NCI-H460 (cell line): ENCODE measurements at regions not wholly inside any gene's neighbourhood (a gene's known extent, or its start where the extent isn't known, plus 50 kb on each side); places are given as distances from the start of the nearest gene placed in this dataset.
"Not testable (repeated sequence)": the region's sequence is repeated elsewhere in the genome, so short reads cannot be mapped to it uniquely, and the experiment has no call there.

ENCODE experiments used
- DNase-seq: peaks from one replicate; pipeline ENCODE4 v3.0.0-alpha.2; 2016; ENCODE audit warnings: low read depth; ENCODE audit errors: extremely low read depth

GRCh38 chr11:86749821-86750401, 50.4 kb upstream of the PRSS23 start:
- DNase-seq: no peak

GRCh38 chr11:86749376-86749775, 51.0 kb upstream of the PRSS23 start:
- DNase-seq: no peak

- DNase-seq: no peak
These were observed 52.0 kb upstream of the PRSS23 start for GRCh38 chr11:86748296-86748695.

- DNase-seq: no peak
These were observed 52.5 kb upstream of the PRSS23 start for GRCh38 chr11:86747801-86748200.

DNA sequence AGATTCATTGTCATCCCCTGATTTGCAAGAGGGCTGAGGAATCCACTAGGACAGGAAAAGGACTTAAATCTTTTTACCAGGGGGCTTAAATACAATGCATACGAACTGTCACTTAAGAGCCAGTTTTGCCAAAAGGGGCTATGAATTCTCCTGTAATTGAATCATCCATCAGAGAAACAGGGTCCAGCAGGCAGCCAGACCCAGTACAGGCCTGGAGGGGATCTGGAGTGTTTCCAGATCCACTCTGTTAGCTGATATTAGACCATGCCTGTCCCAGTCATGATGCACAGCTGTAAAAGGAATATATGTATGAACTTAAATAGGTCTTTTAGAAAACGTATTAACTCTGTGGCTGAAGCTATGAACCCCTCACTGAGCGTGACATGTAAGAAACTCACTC, 53.8 kb upstream of the PRSS23 start:
- DNase-seq: no peak

- DNase-seq: no peak
These were observed 54.8 kb upstream of the PRSS23 start for GRCh38 chr11:86745571-86745970.

GRCh38 chr11:86743223-86744118, 56.9 kb upstream of the PRSS23 start:
- DNase-seq: peak; percentile 95

- DNase-seq: peak; percentile 64
These were observed 58.2 kb upstream of the PRSS23 start for GRCh38 chr11:86741839-86742805.

- no peak for DNase-seq
These were observed 58.9 kb upstream of the PRSS23 start for GRCh38 chr11:86741484-86741835.

GRCh38 chr11:86740628-86741483, 59.5 kb upstream of the PRSS23 start:
- DNase-seq: peak; percentile 88

DNA sequence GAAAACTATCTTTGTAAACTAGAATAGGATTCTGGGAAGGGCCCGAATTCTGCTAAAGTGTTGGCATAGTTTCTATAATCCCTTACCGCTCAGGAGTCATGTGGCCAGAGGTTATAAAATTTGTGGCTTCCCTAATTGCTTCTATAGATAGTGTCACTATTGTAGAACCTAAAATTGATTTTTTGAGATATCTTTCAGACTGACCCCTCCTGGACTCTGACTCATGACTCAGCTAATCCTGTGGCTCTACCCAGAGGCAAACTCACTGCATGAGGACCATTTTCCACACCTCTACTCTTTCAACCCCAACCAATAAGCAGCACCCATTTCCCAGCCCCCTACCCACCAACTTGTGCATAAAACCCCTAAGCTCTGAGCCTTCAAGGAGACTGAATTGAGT, 61.8 kb upstream of the PRSS23 start:
- no peak for DNase-seq

DNA sequence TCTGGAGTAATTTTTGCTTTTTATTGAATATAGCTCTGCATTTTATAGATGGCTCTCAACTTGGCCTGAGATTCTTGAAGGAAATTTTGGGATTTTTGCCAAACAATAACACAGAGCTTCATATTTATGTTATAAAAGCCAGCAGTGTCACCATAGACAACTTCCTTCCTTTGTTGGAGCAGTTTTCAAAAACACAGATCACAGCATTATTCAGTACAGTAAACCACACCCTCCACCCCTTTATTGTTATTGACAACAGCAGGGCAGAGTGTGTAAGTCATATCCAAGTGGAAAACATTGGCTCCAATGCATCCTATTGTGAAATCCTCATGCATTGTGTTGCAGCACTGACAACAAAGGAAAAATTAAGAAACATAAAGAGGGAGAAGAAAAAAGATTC, 62.6 kb upstream of the PRSS23 start:
- DNase-seq: peak; percentile 40

GRCh38 chr11:86737230-86737629, 63.1 kb upstream of the PRSS23 start:
- DNase-seq: no peak

DNA sequence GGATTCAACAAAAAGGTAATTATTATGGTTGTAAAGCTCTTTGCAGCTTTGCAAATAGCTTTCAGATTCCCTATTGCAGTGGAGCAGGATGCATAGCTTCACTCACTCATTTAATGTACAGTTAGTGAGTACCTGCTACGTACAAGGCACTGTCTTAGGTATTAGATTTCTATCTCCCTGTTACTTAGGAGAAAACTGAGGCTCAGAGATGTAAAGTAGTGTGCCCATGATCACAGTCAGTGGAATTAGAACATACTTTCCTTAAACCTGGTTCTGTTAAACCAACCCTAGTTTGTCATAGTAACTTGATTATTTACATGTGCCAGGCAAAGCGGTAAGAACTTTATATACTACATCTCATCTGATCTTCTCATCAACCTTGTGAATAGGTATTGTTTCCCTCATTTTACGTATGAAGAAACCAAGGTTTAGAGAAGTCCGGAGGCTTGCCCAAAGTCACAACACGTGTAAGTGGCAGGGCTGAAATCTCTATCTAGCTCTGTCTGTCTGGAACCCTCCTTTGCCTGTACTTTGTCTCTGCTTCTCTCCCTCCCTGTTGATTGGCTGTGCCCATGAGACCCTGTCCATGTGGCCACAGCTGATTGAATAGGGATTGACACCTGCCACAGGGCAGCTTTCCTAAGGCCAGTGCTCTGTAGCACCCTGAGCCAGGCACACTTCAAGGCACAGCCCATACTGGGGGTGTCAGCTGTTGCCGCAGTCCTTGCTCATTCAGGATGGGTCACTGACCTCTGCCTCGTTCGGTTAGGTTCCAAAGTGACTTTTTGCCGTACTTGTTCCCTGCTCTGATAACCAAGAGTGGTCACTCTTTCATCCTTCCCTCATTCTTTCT, 63.8 kb upstream of the PRSS23 start:
- no peak for DNase-seq

DNA sequence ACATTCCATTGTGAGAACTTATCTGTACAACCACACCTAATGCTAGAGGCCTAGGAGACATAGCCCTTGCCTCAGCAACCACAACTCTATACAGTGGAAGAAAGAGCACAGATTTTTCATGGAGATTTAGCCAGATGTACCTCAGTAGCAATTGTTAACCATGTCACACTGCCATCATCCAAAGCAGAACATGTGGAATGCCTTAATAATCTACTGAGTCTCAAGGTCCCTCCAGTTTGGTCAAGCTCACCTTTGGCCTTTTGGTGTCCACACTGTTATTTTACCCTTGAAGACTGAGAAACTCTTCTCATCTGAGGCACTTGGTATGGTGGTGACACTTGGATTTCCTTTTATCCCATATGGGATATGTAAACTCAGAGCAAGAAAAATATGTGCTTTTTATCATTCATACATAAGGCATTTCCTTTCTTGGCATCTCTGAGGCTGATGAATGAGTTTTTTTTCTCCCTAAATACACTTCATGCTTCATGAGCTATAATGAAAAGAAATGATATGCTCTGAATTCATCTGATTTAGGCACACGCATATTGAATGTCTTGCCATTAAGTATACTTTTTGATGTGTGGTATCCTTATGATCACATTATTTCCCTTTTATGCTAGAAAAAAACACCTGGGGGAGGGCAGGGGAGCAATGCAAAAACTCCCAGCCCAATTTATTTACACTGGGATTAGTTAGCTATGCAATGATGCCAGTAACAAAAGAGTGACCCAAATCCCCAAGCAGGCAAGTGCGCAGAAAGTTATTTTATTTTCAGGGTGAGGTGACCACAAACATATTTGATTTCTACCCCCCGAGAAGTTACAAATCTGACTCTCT, 63.3 kb upstream of the ME3 start:
- DNase-seq: peak; percentile 91

- not testable (repeated sequence) for DNase-seq
These were observed 60.3 kb upstream of the ME3 start for GRCh38 chr11:86732739-86733138.

DNA sequence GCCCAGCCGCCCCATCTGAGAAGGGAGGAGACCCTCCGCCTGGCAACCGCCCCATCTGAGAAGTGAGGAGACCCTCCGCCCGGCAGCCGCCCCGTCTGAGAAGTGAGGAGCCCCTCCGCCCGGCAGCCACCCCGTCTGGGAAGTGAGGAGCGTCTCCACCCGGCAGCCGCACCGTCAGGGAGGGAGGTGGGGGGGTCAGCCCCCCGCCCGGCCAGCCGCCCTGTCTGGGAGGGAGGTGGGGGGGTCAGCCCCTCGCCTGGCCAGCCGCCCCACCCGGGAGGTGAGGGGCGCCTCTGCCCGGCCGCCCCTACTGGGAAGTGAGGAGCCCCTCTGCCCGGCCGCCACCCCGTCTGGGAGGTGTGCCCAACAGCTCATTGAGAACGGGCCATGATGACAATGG, 59.9 kb upstream of the ME3 start:
- not testable (repeated sequence) for DNase-seq

DNA sequence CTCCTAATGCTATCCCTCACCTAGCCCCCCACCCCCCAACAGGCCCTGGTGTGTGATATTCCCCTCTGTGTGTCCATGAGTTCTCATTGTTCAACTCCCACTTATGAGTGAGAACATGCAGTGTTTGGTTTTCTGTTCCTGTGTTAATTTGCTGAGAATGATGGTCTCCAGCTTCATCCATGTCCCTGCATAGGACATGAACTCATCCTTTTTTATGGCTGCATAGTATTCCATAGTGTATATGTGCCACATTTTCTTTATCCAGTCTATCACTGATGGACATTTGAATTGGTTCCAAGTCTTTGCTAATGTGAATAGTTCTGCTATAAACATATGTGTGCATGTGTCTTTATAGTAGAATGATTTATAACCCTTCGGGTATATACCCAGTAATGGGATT, 57.2 kb upstream of the ME3 start:
- not testable (repeated sequence) for DNase-seq
